Stimulated activated CD8-positive, alpha-beta memory T cell treated with anti-CD3 and anti-CD28 coated beads, Interleukin-15, amount 100 ng/mL, for 4 hours (primary cell): ENCODE measurements at regions not wholly inside any gene's neighbourhood (a gene's known extent, or its start where the extent isn't known, plus 50 kb on each side); places are given as distances from the start of the nearest gene placed in this dataset.
"Not testable (repeated sequence)": the region's sequence is repeated elsewhere in the genome, so short reads cannot be mapped to it uniquely, and the experiment has no call there.

Experiments
- DNase-seq, 2 donors: peaks; one replicate each; pipeline ENCODE4 v3.0.0-alpha.2; 2020; ENCODE audit warnings: low read depth in 2 of 2

GRCh38 chr3:75126556-75126955 is 512.1 kb upstream of the CNTN3 start:
- DNase-seq: no peak

- no peak for DNase-seq
These were observed 514.6 kb upstream of the CNTN3 start for GRCh38 chr3:75129101-75129500.

- no peak for DNase-seq
These were observed 521.8 kb upstream of the CNTN3 start for GRCh38 chr3:75136100-75136897.

- no peak for DNase-seq
These were observed 523.9 kb upstream of the CNTN3 start for GRCh38 chr3:75138345-75138744.

- no peak for DNase-seq
These were observed 523.1 kb upstream of the FRG2C start for GRCh38 chr3:75140904-75141615.

- DNase-seq: no peak
These were observed 519.7 kb upstream of the FRG2C start for GRCh38 chr3:75144406-75144805.

GRCh38 chr3:75171630-75172230 is 492.4 kb upstream of the FRG2C start:
- DNase-seq: no peak

GRCh38 chr3:75176937-75177336 is 487.2 kb upstream of the FRG2C start:
- no peak for DNase-seq

DNA sequence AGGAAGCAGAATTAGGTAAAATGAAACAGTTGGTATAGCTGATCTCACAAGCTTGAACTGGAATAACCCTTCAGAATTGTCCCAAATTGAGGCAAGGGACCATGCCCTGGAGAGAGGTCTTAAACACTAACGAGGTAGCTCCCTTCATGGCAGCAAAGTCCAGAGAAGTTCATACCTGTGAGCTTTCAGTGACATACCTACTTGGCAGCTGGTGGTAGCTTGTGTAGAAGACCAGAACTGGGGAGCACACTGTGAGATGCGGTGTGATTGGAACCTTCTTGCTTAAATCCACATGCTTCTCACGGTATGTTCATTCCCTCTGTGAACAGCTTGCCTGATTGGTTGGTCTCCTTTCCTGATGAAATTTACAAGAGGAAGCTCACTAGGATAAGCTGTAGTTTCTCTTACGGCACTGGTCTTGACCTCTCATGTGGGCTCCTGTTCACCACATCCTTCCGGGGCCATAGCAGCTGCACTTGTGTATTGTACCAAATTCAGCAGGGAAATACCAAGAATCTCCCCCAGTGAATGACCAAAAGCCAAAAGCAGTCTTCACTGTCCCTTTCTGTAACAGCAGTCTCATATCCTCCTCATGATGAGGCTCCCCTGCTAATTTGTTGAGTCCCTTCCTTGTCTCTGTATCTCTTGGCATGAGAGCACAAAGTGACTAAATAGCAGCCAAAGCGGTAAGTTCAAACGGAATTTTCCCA is 483.7 kb upstream of the FRG2C start:
- no peak for DNase-seq

DNA sequence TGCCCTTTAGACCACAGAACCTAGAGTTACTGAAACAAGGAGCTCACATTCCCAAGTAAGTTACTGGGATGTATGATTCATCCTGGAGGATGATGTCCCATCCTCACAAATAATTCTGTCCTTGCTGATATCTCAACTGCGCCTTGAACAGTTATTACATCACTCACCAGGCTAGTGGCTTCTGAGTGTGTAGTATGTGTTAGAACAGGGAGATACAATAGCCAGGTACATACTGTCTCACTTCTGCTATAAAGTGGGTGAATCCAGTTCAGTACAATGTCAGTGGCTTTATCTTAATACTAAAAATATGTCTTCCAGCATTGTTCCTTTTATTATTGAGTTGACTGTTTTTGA is 483.2 kb upstream of the FRG2C start:
- DNase-seq: no peak

- no peak for DNase-seq
These were observed 475.2 kb upstream of the FRG2C start for GRCh38 chr3:75188962-75189361.

DNA sequence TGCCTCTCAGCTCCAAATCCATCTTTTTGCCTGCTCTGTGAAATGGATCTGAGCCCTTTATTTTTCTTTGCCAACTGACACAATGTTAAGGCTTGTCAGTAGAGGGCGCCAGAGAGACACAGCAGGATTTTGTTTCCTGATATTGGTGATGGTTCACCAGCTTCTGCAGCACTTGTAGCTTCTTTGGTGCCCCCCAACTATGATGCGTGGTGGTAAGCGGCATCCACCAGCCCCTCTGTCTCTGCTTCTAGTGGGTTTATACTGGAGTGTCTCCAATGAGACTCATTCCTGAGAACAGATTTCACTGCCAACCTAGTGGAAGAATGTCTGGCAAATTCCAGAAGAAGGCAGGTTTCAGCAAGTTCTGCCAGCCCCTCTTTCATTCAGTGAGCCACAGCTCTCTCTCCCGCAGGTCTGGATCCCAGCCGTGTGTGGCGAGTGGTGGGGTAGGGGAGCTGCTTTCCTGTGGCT is 471.9 kb upstream of the FRG2C start:
- peak in 1 of 2 donors; percentile 17 for DNase-seq

DNA sequence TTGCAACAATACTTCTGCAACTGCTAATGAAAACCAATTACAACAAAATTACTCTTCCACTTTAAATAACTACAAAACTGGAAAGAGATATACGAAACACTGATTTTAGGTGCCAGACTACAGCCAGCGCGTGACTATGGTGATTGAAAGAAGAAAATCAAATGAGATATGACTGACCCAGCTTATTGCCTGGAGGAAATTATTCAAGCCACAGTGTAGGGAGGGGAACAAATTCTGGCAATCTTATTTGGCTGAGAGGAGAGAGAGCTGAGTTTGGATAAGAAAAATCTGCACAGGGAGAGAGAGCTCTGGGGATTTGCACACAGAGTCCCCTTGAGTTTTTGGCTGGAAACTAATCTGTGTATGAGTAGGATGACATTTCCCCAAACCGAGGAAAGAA is 470.3 kb upstream of the FRG2C start:
- DNase-seq: no peak

- not testable (repeated sequence) for DNase-seq
These were observed 449.8 kb upstream of the FRG2C start for GRCh38 chr3:75214332-75214731.

- DNase-seq: no peak
These were observed 445.6 kb upstream of the FRG2C start for GRCh38 chr3:75218577-75218976.

- DNase-seq: no peak
These were observed 443.2 kb upstream of the FRG2C start for GRCh38 chr3:75220932-75221331.

DNA sequence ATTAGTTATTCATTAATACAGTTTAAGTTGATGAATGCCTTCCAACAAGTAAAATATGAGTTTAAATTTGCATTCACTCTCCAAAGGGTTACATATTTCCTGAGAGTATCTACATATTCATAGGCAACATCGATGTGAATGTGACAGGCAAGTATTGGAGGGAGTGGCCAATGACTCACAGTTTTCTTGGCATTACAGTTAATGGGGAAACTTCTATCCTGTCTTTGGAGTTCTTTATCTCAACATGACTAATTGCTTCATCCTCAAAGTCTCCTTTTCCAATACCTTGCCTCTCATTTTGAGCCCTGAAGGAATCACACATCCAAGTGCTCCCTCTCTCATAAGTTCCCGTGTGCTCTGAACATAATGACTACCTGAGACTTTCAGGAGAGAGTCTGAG is 439.7 kb upstream of the FRG2C start:
- DNase-seq: no peak

- DNase-seq: no peak
These were observed 431.9 kb upstream of the FRG2C start for GRCh38 chr3:75232216-75232615.

- DNase-seq: no peak
These were observed 428.5 kb upstream of the FRG2C start for GRCh38 chr3:75235631-75236030.

- DNase-seq: no peak
These were observed 427.1 kb upstream of the FRG2C start for GRCh38 chr3:75237053-75237452.

- no peak for DNase-seq
These were observed 426.7 kb upstream of the FRG2C start for GRCh38 chr3:75237477-75237876.
